ENCODE measurements at regions not wholly inside any gene's neighbourhood (a gene's known extent, or its start where the extent isn't known, plus 50 kb on each side); places are given as distances from the start of the nearest gene placed in this dataset.

DNA sequence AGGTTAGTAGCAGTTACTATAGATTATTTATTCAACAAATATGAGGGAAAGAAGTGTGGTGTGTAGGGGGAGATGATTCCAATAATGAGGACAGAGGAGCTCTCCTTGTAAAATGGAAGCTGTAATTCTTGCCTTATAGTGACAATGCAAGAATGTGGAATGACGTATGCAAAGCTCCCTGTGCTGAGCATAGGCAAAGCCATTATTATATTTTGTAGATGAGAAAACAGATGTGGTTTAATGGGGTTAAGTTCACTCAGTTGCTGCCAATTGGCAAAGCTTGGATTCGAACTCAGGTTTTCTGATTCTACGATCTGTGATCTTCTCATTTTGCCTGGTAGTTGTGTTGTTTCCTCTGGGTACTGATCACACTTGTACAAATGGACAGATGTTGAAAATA, 153.3 kb downstream of the LSMEM1 start:
- POLR2A ChIA-PET (ENCODE audit: unreplicated experiment), result no interaction called here
- H3K4me1 ChIP-seq (replicated peaks; ENCODE audit: insufficient read depth), result no peaks in the 10 kb centered on the region
- no peak overlapping the region for H2AFZ ChIP-seq
- no peak overlapping the region for H3K4me3 ChIP-seq
- H3K79me2 ChIP-seq (ENCODE audit: low read depth), result no peaks in the 10 kb centered on the region
- no peak overlapping the region for H3K4me2 ChIP-seq
- no peaks in the 10 kb centered on the region for H3K9me2 ChIP-seq (ENCODE audit: insufficient read depth)
- intact Hi-C loops (cut with micrococcal nuclease; ENCODE audit: unreplicated experiment), result no loop called here
- no peak for DNase-seq
- TF ChIP-seq EZH2 (IDR thresholded peaks at IDR 0.05; ENCODE audit: low read depth), result no peak
- TF ChIP-seq, protein P1, sequence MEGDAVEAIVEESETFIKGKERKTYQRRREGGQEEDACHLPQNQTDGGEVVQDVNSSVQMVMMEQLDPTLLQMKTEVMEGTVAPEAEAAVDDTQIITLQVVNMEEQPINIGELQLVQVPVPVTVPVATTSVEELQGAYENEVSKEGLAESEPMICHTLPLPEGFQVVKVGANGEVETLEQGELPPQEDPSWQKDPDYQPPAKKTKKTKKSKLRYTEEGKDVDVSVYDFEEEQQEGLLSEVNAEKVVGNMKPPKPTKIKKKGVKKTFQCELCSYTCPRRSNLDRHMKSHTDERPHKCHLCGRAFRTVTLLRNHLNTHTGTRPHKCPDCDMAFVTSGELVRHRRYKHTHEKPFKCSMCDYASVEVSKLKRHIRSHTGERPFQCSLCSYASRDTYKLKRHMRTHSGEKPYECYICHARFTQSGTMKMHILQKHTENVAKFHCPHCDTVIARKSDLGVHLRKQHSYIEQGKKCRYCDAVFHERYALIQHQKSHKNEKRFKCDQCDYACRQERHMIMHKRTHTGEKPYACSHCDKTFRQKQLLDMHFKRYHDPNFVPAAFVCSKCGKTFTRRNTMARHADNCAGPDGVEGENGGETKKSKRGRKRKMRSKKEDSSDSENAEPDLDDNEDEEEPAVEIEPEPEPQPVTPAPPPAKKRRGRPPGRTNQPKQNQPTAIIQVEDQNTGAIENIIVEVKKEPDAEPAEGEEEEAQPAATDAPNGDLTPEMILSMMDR (conservative IDR thresholded peaks at IDR 0.05), result no peak
- BruUV-seq (replicated peaks), result no TSS peak
- H4K20me1 ChIP-seq (ENCODE audit: insufficient read depth), result no peaks in the 10 kb centered on the region
- H3K9me3 ChIP-seq (ENCODE audit: insufficient read depth, low read depth), result no peaks in the 10 kb centered on the region
- no peaks in the 10 kb centered on the region for H3K27me3 ChIP-seq (ENCODE audit: insufficient read depth, low read depth)
- H3K27ac ChIP-seq, result no peak overlapping the region
- H3K36me3 ChIP-seq (ENCODE audit: low read depth), result no peaks in the 10 kb centered on the region
- CTCF ChIA-PET, result no interaction called here
- no peaks in the 10 kb centered on the region for H3F3A ChIP-seq (ENCODE audit: insufficient read depth, low read depth)

DNA sequence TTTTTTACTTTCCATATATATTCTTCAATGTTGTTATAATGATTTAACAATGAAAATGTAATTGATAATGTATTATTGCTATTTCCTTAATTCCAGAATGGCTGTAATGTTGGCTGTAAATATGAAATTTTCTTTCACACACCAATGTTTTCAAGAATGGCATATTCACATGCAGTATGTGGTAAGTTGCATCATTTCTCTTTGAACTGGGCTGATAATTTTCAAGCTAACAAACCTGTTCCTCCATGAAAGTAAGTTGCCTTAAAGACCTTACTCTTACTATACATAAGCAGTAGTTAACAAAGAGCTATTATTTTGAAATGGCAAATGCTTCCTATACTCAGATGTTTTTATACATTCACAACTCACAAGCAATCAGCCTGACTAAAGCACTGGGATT, 154.5 kb downstream of the TMEM168 start:
- Histone ChIP-seq H3K27ac (no peak overlapping the region), H3K27me3 (ENCODE audit: insufficient read depth, low read depth) (no peaks in the 10 kb centered on the region), H2AFZ (no peak overlapping the region), H3F3A (ENCODE audit: insufficient read depth, low read depth) (no peaks in the 10 kb centered on the region), H3K9me2 (ENCODE audit: insufficient read depth) (no peaks in the 10 kb centered on the region), H3K4me1 (replicated peaks; ENCODE audit: insufficient read depth) (no peaks in the 10 kb centered on the region), H3K4me3 (no peak overlapping the region), H3K36me3 (ENCODE audit: low read depth) (no peaks in the 10 kb centered on the region), H4K20me1 (ENCODE audit: insufficient read depth) (no peaks in the 10 kb centered on the region), H3K79me2 (ENCODE audit: low read depth) (no peaks in the 10 kb centered on the region), H3K9me3 (ENCODE audit: insufficient read depth, low read depth) (no peaks in the 10 kb centered on the region), H3K4me2 (no peak overlapping the region)
- DNase-seq, result no peak
- intact Hi-C loops (cut with micrococcal nuclease; ENCODE audit: unreplicated experiment), result no loop called here
- BruUV-seq (replicated peaks), result no TSS peak
- ChIA-PET POLR2A (ENCODE audit: unreplicated experiment) (no interaction called here), CTCF (no interaction called here)
- TF ChIP-seq, protein P1 (conservative IDR thresholded peaks at IDR 0.05), result no peak
- TF ChIP-seq EZH2 (IDR thresholded peaks at IDR 0.05; ENCODE audit: low read depth), result no peak

DNA sequence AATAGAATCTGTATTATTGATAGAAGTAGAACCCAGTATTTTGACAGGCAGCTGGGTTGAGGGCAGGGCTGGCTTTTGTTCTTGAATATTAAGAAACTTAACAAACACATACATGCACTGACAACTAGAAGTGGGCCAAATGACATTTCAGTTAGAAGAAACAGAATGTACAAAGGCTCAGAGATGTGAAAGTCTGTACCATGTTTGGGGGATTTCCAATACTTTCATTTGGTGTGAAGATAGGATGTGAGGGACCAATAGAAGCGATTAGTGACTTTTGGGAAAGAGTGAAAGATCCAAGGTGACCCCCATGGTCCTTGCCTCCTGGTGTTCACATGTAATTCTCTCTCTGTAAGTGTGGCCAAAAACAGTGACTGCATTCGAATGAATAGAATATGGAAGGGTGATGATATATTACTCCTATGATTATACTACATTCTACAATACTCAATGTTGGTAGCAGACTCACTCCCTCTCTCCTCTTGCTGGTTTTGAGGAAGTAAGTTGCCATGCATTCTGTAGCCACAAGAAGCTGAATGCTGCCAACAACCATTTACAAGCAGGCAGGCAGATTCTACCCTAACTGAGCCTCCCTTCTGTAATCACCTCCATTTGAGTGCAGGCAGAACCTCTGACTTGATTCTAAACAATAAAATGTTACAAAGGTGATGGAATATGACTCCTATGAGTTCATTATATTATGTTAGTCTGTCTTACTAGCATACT, 151.4 kb downstream of the TMEM168 start:
- H3K9me2 ChIP-seq (ENCODE audit: insufficient read depth), result no peaks in the 10 kb centered on the region
- no TSS peak for BruUV-seq (replicated peaks)
- H3K79me2 ChIP-seq (ENCODE audit: low read depth), result no peaks in the 10 kb centered on the region
- H3K9me3 ChIP-seq (ENCODE audit: insufficient read depth, low read depth), result no peaks in the 10 kb centered on the region
- no peak overlapping the region for H3K4me3 ChIP-seq
- no peak overlapping the region for H3K4me2 ChIP-seq
- no peaks in the 10 kb centered on the region for H4K20me1 ChIP-seq (ENCODE audit: insufficient read depth)
- no peak for TF ChIP-seq EZH2 (IDR thresholded peaks at IDR 0.05; ENCODE audit: low read depth)
- TF ChIP-seq, protein P1 (conservative IDR thresholded peaks at IDR 0.05), result no peak
- no peaks in the 10 kb centered on the region for H3K4me1 ChIP-seq (replicated peaks; ENCODE audit: insufficient read depth)
- intact Hi-C loops (cut with micrococcal nuclease; ENCODE audit: unreplicated experiment), result no loop called here
- ChIA-PET CTCF (no interaction called here), POLR2A (ENCODE audit: unreplicated experiment) (no interaction called here)
- no peak for DNase-seq
- no peak overlapping the region for H3K27ac ChIP-seq
- H3F3A ChIP-seq (ENCODE audit: insufficient read depth, low read depth), result no peaks in the 10 kb centered on the region
- no peaks in the 10 kb centered on the region for H3K27me3 ChIP-seq (ENCODE audit: insufficient read depth, low read depth)
- H3K36me3 ChIP-seq (ENCODE audit: low read depth), result no peaks in the 10 kb centered on the region
- no peak overlapping the region for H2AFZ ChIP-seq
